ENCODE measurements at regions not wholly inside any gene's neighbourhood (a gene's known extent, or its start where the extent isn't known, plus 50 kb on each side); places are given as distances from the start of the nearest gene placed in this dataset.

GRCh38 chr5:174901336-174901735 is 177.0 kb downstream of the MSX2 start:
- no peak for FAIRE-seq
- Histone ChIP-seq H3K4me1 (no peaks in the 10 kb centered on the region), H3K9me3 (peaks cover 2% of the 10 kb centered on the region; the same call in 1 of the 3 replicates), H3K4me2 (no peak overlapping the region), H3K4me3 (no peak overlapping the region), H3K27ac (no peak overlapping the region)
- CTCF ChIA-PET = interaction anchor here (1.4 kb wide), 2 partner anchors 9 to 50 kb away, joined by 5 to 6 read pairs; no protein-coding TSS in a partner anchor
- no peak for DNase-seq (ENCODE audit: low read depth in 1 of 2, low spot score in 1 of 2)
- no peak for ATAC-seq
- TF ChIP-seq GATA3 (IDR thresholded peaks at IDR 0.05; ENCODE audit: borderline replicate concordance) = no peak
- TF ChIP-seq FOSB (CRISPR knock-in tag; IDR thresholded peaks at IDR 0.05) = no peak
- TF ChIP-seq, protein P1, sequence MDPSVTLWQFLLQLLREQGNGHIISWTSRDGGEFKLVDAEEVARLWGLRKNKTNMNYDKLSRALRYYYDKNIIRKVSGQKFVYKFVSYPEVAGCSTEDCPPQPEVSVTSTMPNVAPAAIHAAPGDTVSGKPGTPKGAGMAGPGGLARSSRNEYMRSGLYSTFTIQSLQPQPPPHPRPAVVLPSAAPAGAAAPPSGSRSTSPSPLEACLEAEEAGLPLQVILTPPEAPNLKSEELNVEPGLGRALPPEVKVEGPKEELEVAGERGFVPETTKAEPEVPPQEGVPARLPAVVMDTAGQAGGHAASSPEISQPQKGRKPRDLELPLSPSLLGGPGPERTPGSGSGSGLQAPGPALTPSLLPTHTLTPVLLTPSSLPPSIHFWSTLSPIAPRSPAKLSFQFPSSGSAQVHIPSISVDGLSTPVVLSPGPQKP (IDR thresholded peaks at IDR 0.05; ENCODE audit: low read depth, low read length) = no peak
- POLR2A ChIA-PET = no interaction called here
- 78% methylated on average over 10 of the region's 19 CpGs for WGBS (ENCODE audit: missing lambda C conversion rate)

- H3K27ac ChIP-seq = no peak overlapping the region
- CTCF ChIA-PET = no interaction called here
- TF ChIP-seq REST (IDR thresholded peaks at IDR 0.05) = no peak
- TF ChIP-seq, protein P2, sequence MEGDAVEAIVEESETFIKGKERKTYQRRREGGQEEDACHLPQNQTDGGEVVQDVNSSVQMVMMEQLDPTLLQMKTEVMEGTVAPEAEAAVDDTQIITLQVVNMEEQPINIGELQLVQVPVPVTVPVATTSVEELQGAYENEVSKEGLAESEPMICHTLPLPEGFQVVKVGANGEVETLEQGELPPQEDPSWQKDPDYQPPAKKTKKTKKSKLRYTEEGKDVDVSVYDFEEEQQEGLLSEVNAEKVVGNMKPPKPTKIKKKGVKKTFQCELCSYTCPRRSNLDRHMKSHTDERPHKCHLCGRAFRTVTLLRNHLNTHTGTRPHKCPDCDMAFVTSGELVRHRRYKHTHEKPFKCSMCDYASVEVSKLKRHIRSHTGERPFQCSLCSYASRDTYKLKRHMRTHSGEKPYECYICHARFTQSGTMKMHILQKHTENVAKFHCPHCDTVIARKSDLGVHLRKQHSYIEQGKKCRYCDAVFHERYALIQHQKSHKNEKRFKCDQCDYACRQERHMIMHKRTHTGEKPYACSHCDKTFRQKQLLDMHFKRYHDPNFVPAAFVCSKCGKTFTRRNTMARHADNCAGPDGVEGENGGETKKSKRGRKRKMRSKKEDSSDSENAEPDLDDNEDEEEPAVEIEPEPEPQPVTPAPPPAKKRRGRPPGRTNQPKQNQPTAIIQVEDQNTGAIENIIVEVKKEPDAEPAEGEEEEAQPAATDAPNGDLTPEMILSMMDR (IDR thresholded peaks at IDR 0.05) = no peak
- TF ChIP-seq RARB (CRISPR knock-in tag; IDR thresholded peaks at IDR 0.05) = no peak
- no peak for TF ChIP-seq HMGXB4 (CRISPR knock-in tag; IDR thresholded peaks at IDR 0.05; ENCODE audit: borderline replicate concordance)
- TF ChIP-seq HOXA7 (CRISPR knock-in tag; IDR thresholded peaks at IDR 0.05) = no peak
- TF ChIP-seq CHD2 (IDR thresholded peaks at IDR 0.05; ENCODE audit: low read length, partially characterized antibody) = no peak
- WGBS (ENCODE audit: missing lambda C conversion rate) = 28% methylated on average over 7 of the region's 7 CpGs
- H3K4me1 ChIP-seq = no peaks in the 10 kb centered on the region
- FAIRE-seq (no peak), DNase-seq (ENCODE audit: low read depth in 1 of 2, low spot score in 1 of 2) (no peak), ATAC-seq (no peak)
- no peak overlapping the region for H3K4me2 ChIP-seq
- H3K9me3 ChIP-seq = peaks cover 2% of the 10 kb centered on the region; the same call in 1 of the 3 replicates
- H3K4me3 ChIP-seq = no peak overlapping the region
- POLR2A ChIA-PET = no interaction called here
Measured at GRCh38 chr5:174900240-174900865, 176.0 kb downstream of the MSX2 start.

GRCh38 chr5:174897281-174897950 is 173.0 kb downstream of the MSX2 start:
- CTCF ChIA-PET = no interaction called here
- FAIRE-seq (no peak), ATAC-seq (no peak), DNase-seq (ENCODE audit: low read depth in 1 of 2, low spot score in 1 of 2) (no peak)
- Histone ChIP-seq H3K4me1 (no peaks in the 10 kb centered on the region), H3K4me2 (no peak overlapping the region), H3K4me3 (no peak overlapping the region), H3K27ac (no peak overlapping the region), H3K9me3 (no peaks in the 10 kb centered on the region)
- POLR2A ChIA-PET = no interaction called here
- WGBS (ENCODE audit: missing lambda C conversion rate) = 26% methylated on average over 4 of the region's 4 CpGs
- TF ChIP-seq PBX3 (IDR thresholded peaks at IDR 0.05) (no peak), TFCP2L1 (CRISPR knock-in tag; IDR thresholded peaks at IDR 0.05) (no peak), CHD2 (IDR thresholded peaks at IDR 0.05; ENCODE audit: low read length, partially characterized antibody) (no peak), BCL3 (IDR thresholded peaks at IDR 0.05) (no peak), JUNB (IDR thresholded peaks at IDR 0.05) (no peak), TP53 (CRISPR knock-in tag; IDR thresholded peaks at IDR 0.05) (no peak), PHF8 (IDR thresholded peaks at IDR 0.05; ENCODE audit: borderline replicate concordance, low read depth) (no peak), NR3C1 (IDR thresholded peaks at IDR 0.05) (no peak), MAZ (IDR thresholded peaks at IDR 0.05; ENCODE audit: borderline replicate concordance, low read depth, low read length) (no peak), ZC3H11A (IDR thresholded peaks at IDR 0.05) (no peak), RFX5 (IDR thresholded peaks at IDR 0.05) (no peak), ZNF302 (CRISPR knock-in tag; IDR thresholded peaks at IDR 0.05) (no peak)
- TF ChIP-seq, protein P3, sequence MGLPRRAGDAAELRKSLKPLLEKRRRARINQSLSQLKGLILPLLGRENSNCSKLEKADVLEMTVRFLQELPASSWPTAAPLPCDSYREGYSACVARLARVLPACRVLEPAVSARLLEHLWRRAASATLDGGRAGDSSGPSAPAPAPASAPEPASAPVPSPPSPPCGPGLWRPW (IDR thresholded peaks at IDR 0.05) = no peak

Data from A549 (cell line).